Activated naive CD8-positive, alpha-beta T cell treated with anti-CD3 and anti-CD28 coated beads, Interleukin-2, amount 50 U/mL, for 16 hours (primary cell): ENCODE measurements at regions not wholly inside any gene's neighbourhood (a gene's known extent, or its start where the extent isn't known, plus 50 kb on each side); places are given as distances from the start of the nearest gene placed in this dataset.
"Not testable (repeated sequence)": the region's sequence is repeated elsewhere in the genome, so short reads cannot be mapped to it uniquely, and the experiment has no call there.

Source experiments
- DNase-seq: peaks from one replicate; pipeline ENCODE4 v3.0.0-alpha.2; 2020; ENCODE audit warnings: low read depth, low spot score

DNA sequence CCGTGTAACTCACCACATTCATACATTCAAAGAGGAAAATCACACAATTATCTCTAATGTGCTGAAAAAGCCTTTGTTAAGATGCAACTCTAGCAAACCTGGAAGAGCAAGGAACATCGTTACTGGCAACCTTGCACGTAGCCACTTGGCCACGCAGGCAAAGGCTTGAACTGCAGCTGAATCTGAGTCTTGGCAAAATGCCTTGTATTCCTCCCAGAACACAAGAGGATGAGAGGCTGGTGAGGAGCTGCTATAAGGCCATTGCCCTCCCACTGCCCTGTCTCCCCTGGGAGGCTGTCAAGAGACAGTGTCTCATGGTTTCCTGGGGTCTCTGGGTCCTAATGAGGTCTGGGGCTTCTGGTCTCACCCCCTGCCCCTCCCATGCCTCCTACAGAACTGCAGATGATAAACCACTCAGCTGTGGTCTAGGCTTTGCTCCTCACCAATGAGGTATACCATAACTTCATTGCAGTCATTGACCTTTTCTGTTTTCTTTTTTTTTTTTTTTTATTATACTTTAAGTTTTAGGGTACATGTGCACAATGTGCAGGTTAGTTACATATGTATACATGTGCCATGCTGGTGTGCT lies 141.4 kb downstream of the SPP2 start:
- DNase-seq, result no peak

DNA sequence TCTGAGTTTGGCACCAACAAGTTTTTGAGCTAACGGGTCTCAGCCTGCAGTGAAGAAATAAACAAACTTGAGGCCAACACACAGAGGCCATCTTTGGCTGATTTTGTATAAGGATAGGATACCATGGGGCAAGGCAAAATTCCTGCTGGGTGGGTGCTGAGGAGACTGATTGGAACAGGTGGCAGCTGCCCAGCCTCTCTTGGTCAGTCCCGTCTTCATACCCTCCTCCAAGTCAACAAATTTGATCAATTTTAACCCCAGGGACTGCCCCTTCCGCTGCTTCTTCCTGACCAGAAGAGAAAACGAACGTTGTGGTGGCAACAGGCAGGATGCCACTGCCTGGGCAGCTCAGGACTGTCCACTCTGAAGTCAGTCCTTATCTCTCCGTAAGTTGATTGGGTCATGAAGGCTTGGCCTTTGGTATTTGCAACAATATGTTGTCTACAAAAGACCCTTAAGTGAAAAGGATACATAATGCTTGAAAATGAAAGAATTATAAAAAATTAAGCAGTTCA lies 139.3 kb downstream of the SPP2 start:
- DNase-seq, result no peak

DNA sequence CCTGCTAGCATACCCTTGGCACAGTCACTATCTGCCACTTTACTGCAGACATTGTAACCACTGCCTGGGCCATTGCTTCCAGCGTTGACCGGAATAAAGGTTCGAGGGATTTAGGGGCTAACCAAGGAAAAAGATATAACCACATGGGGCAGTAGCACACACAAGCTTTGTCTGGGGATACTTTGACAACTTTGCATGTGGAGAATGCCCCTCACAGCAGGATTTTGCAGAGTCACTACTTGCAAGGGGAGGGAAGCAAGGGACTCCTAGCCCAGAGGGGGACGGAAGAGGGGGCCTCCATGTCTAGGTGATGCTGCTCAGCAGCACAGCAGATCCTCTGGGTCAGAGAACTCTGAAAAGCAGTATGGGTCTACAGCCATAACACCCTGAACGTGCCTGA lies 138.7 kb downstream of the SPP2 start:
- no peak for DNase-seq

DNA sequence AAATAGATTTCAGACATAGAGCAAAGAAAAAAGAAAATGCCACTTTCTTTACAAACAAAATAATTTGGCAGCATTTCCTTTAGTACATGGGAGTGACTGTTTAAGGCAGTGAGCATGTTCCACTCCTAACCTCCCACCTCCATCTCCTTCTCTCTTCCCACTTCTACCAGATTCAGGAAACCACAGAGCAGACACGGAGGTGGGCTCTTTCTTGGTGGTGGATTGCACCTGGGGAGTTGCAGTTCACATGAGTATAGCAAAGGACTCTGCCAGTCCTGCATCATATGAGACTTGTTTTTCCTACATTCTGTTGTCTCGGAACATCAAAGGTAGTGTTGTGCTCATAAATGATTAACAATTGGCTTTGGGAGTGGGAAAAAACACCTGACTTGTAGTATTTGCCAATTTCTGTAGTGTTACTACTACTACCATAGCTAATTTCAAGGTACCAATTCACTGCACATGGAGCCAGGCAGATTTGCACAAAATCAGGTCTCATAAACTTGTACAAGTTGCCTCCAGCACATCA lies 137.2 kb downstream of the SPP2 start:
- no peak for DNase-seq

DNA sequence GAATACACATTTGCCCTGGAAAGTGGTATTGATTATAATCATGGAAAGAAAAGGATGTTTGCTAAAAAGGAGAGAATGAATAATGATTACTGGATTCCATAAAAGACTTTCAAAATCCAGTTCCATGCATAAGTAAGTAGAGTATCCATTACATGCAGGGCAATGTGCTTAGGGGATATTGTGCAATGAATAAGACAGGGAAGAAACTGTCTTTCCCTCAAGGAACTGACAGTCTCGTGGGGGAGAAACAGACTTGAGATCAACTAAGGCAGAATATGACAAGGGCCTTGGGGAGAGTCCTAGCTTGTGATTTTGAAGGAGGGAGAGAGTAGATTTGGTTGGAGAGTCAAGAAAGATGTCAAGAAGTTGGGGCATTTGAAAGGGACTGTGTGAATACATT lies 130.6 kb downstream of the SPP2 start:
- DNase-seq, result no peak

DNA sequence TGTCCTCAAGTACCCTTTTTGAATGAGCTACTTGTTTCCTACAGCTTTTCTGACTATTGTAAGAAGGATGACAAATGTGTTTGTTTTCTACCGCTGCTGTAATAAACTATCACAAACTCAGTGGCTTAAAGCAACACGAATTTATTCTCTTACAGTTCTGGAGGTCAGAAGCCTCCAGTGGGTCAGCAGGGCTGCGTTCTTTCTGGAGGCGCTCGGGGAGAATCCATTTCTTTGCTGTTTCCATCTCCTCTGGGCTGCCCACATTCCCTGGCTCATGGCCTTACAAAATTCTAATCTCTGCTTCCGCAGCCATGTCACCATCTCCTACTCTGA lies 128.5 kb downstream of the SPP2 start:
- no peak for DNase-seq

DNA sequence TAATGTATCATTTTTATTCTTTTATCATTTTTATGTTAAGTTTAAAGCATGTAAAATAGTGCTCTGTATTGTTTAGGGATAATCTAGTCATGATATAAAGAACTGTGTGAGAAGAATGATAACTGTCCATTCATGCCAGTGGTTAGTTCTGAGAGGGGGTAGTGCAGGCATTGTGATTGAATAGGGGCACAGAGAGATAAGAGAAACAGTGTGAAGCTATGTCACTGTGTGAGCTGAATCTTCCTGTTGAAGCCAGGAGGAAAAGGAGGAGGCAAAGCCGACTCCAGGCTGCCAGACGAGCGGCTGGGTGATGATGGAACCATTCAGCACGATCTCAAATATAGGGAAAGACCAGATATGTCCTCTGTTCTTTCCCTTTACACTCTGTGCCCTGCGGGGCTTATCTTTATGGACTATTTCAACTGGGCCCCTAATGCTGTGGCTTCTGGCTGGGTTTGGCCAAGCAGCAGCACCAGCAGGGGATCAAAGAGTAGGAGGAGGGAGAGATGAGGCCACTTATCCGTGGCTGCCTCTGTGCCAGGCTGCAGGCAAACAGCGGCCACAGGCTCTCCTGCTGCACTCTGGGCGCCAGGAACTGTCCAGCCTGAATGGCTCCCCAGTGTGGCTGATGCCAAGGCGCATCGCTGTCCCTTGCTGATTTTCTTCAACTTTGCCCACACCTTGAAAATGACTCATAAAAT lies 128.0 kb downstream of the SPP2 start:
- no peak for DNase-seq

DNA sequence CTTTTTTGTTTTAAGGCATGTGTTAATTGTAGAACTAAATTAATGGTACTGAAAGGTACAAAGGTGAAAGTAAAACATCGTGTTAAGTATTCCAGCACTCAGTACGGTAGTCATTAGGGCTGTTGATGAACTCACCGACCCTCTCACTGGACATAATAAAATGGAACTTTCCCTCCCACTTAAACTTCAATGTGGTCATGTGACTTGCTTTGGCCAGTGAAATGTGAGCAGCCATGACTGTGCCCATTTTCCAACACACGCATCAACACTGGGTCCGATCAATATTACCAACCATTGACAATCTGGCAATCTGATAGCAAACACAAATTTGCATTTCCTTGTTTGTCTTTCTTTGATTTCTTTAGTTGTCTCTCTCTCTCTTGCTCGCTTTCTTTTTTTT lies 125.1 kb downstream of the SPP2 start:
- DNase-seq, result no peak

DNA sequence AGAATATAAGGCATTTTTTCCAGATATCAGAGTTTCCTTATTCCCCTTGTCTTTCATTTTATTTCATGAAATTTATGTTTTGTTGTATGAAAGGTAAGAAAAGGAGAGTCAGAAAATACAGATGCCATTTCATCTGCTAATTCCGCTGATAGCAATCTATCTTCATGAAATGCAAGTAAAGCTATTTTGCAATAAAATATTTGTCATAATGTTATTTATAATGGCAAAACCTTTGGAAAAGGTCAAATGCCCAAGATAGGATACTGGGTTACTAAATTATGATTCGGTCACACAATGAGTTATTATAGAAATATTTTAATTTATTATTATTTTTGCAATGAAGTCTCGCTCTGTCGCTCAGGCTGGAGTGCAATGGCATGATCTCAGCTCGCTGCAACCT lies 124.2 kb downstream of the SPP2 start:
- DNase-seq, result no peak

DNA sequence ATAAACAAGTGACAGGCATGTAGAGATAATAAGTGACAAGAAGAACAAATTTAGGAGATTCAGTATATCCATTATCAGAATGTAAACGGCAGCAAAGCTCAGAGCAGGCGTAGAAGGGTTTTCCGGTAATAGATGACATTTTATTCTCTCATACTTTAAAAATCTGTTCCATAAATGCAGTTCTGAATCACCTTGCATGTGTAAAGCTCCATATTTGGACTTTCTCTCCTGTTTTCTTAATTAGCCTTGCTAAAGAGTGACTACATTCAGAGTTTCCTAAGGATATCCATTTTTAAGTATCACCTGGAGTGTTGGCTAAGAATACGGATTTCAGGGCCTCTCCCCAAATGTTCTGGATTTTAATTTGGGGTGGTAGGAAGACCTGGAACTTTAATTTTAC lies 122.0 kb downstream of the SPP2 start:
- no peak for DNase-seq

DNA sequence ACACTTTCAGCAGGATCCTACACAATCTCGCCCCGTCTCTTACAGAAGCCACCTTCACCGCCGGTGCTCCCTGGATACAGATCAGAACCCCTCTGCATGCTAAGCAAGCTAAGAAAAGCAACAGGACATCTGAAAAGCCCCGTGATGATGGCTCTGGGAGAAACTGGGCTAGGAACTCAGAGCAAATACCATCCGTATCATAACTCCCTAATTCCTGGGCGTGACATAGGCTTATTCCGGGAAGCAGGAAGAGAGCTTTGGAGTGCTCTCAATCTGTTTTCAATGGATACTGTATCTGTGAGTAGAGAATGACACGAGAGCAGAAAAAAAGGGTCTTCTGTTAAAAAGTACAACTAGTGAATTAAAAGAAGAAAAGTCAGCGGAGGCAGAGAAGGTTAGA lies 121.6 kb downstream of the SPP2 start:
- DNase-seq, result no peak

DNA sequence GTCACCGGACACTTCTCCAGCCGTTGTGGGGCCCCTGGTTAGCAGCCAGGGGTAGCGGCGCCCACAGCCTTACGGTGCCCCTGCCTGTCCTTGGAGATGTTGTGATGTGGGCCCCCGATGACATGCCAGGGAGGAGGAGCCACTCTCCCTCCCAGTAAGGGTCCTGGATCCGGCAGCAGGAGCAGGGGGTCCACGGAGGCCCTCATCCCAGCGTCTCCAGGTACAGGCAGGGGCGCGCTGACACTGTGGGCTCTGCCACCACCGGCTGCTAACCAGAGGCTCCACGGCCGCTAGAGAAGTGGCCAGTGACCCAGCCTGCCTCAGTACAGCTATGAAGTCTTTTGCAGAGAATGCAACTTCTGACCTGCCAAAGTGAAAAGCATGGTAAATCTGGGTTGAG lies 121.2 kb downstream of the SPP2 start:
- DNase-seq, result no peak

DNA sequence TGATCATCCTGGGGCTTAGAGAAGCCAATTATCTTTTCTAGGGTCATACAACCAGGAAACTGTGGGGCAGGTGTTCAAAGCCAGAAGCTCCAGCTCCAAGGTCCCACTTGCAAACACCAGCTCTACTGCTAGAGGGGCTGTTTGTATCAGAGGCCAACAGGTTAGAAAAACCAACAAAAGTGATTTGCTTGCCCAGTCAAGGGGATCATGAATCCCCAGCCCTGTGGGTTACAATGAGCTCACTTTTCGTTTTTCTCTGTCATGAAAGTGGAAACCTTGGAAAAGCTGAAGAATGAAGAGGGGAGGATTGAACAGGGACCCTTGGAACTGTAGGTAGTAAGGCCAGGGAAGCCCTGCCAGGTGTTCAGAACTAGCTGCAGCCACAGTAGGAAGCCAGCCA lies 119.2 kb downstream of the SPP2 start:
- DNase-seq, result no peak

DNA sequence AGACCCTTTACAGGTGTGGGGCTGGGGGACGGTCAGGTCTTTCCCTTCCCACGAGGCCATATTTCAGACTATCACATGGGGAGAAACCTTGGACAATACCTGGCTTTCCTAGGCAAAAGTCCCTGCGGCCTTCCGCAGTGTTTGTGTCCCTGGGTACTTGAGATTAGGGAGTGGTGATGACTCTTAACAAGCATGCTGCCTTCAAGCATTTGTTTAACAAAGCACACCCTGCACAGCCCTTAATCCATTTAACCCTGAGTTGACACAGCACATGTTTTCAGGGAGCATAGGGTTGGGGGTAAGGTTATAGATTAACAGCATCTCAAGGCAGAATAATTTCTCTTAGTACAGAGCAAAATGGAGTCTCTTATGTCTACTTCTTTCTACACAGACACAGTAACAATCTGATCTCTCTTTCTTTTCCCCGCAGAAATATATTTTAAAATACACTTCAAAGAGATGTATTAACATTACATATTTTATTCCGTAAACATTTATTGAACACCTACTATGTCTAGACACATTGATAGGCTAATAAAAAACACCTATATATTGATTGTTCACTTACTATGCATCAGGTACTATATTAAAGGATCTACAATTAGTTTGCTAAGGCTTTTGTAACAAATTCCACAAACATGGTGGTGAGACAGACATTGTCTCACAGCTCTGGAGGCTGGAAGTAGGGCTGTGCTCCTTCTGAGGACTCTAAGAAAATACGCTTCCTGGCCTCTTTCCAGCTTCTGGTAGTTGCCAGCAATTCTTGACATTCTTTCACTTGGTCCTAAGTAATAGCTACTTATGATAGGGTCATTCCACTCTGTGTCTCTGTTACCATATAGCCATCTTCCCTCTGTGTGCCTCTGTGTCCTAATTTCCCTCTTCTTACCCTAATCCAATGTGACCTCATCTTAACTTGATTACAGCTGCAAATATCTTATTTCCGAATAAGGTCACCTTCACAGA lies 118.4 kb downstream of the SPP2 start:
- not testable (repeated sequence) for DNase-seq

DNA sequence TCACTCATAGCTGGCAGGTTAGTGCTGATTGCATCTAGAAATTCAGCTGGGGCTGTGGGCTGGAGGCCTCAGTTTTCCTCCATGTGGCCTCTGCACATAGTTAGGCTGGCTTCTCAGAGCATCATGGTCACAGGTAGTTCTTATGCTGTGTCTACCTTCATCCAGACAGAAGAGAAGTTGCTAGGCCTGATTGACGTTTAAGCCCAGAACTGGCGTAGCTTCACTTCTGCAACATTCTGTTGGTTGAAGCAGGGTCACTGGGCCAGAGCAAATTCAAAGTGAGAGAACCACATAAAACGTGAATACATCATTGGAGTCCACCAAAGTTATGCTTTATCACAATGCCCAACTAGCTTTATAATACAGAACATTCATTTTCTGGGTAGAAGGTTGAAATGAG lies 116.0 kb downstream of the SPP2 start:
- DNase-seq, result no peak

DNA sequence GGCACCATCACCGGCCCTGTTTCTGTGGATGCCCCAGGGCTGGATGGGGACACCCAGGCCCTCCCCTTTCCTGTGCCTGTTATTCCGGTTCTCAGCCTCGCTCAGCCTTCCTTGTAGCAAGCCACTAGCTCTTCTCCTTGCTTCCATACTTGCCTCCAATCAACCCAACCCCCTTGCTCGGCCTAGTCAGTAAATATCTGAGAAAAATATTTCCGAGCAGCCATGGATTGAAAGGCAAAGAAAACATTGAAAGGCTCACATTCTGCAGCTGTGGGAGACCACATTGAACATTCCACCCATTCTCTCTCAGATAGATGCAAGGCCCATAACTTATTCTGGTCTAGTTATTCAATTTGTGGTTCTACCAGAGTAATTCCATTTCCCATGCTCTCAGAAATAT lies 114.9 kb downstream of the SPP2 start:
- no peak for DNase-seq

DNA sequence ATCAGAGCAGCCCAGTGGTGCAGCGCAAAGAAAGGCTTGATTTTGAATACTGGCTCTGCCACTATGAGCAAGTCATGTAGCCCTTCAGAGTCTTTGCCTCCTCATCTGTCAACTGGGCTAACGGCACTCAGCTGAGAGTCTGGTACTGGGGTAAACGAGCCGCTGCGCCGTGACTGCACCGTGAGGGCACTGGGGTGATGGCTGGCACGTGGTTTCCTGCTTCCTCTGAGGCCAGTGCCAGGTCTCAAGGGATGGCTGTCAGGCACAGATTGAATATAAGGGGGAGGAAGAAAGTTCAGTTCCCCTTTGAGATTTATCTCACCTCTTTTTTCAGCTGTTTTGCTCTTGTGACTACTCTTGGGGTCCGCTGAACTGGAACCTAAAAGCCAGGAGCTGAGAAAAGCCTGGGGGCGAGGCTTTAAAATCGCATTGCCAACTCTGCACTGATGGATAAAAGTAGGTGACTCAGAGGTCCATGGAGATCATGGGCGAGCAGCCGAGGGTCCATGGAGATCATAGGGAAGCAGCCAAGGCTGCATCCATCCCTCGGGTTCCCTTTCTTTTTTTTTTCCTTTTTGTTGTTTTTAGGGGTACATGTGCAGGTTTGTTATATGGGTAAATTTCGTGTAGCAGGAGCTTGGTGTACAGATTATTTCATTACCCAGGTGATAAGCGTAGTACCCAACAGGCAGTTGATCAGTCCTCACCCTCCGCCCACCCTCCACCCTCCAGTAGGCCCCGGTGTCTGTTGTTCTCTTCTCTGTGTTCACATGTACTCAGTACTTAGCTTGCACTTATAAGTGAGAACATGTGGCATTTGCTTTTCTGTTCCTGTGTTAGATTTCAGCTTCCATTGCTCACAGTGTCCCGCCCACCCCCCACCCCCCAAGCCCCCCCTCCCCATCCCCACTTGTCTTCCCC lies 114.3 kb downstream of the SPP2 start:
- DNase-seq, result no peak

DNA sequence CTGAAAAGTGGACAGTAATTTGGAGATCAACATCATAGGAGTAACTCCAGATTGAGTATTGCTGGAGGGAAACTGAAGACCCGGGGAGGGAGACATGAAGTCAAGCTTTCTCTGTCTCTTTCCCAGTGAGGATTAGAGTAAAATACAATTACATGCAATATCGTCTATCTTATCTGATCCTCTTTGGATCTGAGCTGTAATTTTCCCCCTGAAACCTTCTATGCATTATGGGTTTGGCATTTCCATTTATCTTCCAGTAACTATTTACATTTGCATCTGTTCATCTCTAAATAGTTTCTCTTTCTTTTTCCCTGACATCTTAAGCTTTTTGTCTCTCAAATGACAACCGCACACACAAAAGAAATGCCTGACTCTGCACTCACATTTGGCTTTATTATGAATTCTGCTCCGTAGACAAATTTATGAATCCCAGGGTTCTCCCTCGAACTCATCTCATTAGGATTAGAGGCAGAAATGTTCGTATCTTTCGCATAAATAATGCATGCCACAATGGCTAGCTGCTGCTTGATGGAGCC lies 113.1 kb downstream of the SPP2 start:
- no peak for DNase-seq

DNA sequence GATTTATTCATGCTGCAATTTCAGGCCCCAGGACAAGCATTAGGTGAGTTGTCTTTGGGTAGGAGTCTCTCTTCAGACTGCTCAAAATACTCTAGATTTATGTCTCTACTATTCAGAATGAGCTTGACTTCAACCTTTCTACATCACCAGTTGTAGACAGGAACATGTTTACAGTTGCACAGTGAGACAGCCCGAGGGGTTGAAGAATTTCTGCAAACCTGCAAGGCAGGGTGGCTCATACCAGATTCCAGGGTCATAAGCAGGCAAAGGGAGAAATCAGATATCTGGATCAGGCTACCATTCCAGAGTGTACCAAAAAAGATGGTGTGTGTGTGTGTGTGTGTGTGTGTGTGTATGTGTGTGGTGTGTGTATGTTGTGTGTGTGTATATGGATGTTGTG lies 112.4 kb downstream of the SPP2 start:
- no peak for DNase-seq

DNA sequence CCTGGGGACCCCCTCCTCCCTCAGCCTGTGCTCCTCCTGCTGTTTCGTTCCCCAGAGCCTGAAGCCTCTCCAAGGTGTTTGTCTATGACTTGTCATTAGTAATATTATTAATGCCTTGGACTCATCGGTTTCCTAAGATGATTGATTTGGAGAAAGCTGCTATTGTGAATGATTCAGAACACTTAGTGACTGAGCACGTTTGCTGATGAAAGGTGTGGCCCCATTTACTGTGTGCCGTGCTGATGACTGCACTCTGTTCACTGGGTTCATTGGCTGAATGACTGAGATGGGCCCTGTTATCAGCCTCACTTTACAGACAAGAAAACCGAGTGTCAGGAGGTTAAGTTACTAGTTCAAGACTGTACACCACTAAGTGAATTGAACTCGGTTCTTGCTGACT lies 111.4 kb downstream of the SPP2 start:
- no peak for DNase-seq

DNA sequence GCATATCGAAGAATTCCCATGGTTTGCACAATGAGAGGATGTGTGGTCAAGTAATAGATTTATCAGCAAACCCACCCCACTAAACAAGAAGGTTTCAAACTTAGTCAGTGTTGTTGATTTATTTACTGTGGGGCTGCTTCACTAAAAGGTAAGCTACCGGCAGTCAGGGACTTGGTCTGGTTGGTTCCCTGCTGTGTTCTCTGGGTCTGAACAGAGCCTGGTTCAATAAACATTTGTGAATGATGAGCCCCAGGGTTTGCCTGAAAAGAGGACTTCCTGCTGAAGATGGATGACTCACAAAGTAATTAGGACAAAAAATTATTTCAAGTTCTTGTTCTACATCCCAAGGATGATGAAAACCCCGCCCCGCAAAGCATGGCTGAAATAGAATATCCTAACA lies 108.3 kb downstream of the SPP2 start:
- no peak for DNase-seq
